ENCODE measurements at regions not wholly inside any gene's neighbourhood (a gene's known extent, or its start where the extent isn't known, plus 50 kb on each side); places are given as distances from the start of the nearest gene placed in this dataset.

GRCh38 chr10:20708305-20708704 lies 188.8 kb downstream of the NEBL start:
- TF ChIP-seq CTCF (conservative IDR thresholded peaks at IDR 0.05; ENCODE audit: low read length) (no peak), EZH2phosphoT487 (IDR thresholded peaks at IDR 0.05; ENCODE audit: borderline replicate concordance, low read depth, low read length) (no peak)
- Histone ChIP-seq H2AFZ (ENCODE audit: low read length) (no peak overlapping the region), H3K4me1 (ENCODE audit: insufficient read depth, low read length, poor library complexity, severe bottlenecking) (no peaks in the 10 kb centered on the region), H3K36me3 (ENCODE audit: insufficient read depth, low read length) (no peaks in the 10 kb centered on the region), H3K79me2 (ENCODE audit: insufficient read depth, low read depth, low read length) (no peaks in the 10 kb centered on the region), H3K4me2 (ENCODE audit: low read length) (no peak overlapping the region), H3K9me3 (ENCODE audit: low read length) (no peaks in the 10 kb centered on the region), H3K27ac (ENCODE audit: low read depth, low read length, poor library complexity, severe bottlenecking) (no peak overlapping the region), H3K4me3 (ENCODE audit: low read depth, low read length, poor library complexity, severe bottlenecking) (no peak overlapping the region), H3K9me2 (ENCODE audit: insufficient read depth, low read length) (no peaks in the 10 kb centered on the region), H4K20me1 (ENCODE audit: insufficient read depth, low read length) (no peaks in the 10 kb centered on the region)
- ChIA-PET POLR2A (no interaction called here), CTCF (ENCODE audit: unreplicated experiment) (no interaction called here)
- no peak for DNase-seq (ENCODE audit: low spot score)
- BruUV-seq (replicated peaks) = no TSS peak
- intact Hi-C loops (cut with micrococcal nuclease; ENCODE audit: unreplicated experiment) = no loop called here

GRCh38 chr10:20707251-20707650 lies 189.9 kb downstream of the NEBL start:
- ChIA-PET POLR2A (no interaction called here), CTCF (ENCODE audit: unreplicated experiment) (no interaction called here)
- no peaks in the 10 kb centered on the region for H3K79me2 ChIP-seq (ENCODE audit: insufficient read depth, low read depth, low read length)
- no peak overlapping the region for H3K27ac ChIP-seq (ENCODE audit: low read depth, low read length, poor library complexity, severe bottlenecking)
- intact Hi-C loops (cut with micrococcal nuclease; ENCODE audit: unreplicated experiment) = no loop called here
- H3K4me1 ChIP-seq (ENCODE audit: insufficient read depth, low read length, poor library complexity, severe bottlenecking) = no peaks in the 10 kb centered on the region
- DNase-seq (ENCODE audit: low spot score) = no peak
- H3K9me3 ChIP-seq (ENCODE audit: low read length) = no peaks in the 10 kb centered on the region
- no TSS peak for BruUV-seq (replicated peaks)
- H3K9me2 ChIP-seq (ENCODE audit: insufficient read depth, low read length) = no peaks in the 10 kb centered on the region
- H2AFZ ChIP-seq (ENCODE audit: low read length) = no peak overlapping the region
- H3K4me2 ChIP-seq (ENCODE audit: low read length) = no peak overlapping the region
- TF ChIP-seq CTCF (conservative IDR thresholded peaks at IDR 0.05; ENCODE audit: low read length) (no peak), EZH2phosphoT487 (IDR thresholded peaks at IDR 0.05; ENCODE audit: borderline replicate concordance, low read depth, low read length) (no peak)
- no peaks in the 10 kb centered on the region for H3K36me3 ChIP-seq (ENCODE audit: insufficient read depth, low read length)
- H3K4me3 ChIP-seq (ENCODE audit: low read depth, low read length, poor library complexity, severe bottlenecking) = no peak overlapping the region
- H4K20me1 ChIP-seq (ENCODE audit: insufficient read depth, low read length) = no peaks in the 10 kb centered on the region

- Histone ChIP-seq H3K36me3 (ENCODE audit: insufficient read depth, low read length) (no peaks in the 10 kb centered on the region), H3K27ac (ENCODE audit: low read depth, low read length, poor library complexity, severe bottlenecking) (no peak overlapping the region), H3K4me3 (ENCODE audit: low read depth, low read length, poor library complexity, severe bottlenecking) (no peak overlapping the region), H3K4me1 (ENCODE audit: insufficient read depth, low read length, poor library complexity, severe bottlenecking) (no peaks in the 10 kb centered on the region), H3K9me3 (ENCODE audit: low read length) (no peaks in the 10 kb centered on the region), H4K20me1 (ENCODE audit: insufficient read depth, low read length) (no peaks in the 10 kb centered on the region), H3K79me2 (ENCODE audit: insufficient read depth, low read depth, low read length) (no peaks in the 10 kb centered on the region), H3K4me2 (ENCODE audit: low read length) (no peak overlapping the region), H3K9me2 (ENCODE audit: insufficient read depth, low read length) (no peaks in the 10 kb centered on the region), H2AFZ (ENCODE audit: low read length) (no peak overlapping the region)
- ChIA-PET POLR2A (interaction anchor here (0.6 kb wide), 1 partner anchor 12 kb away, joined by 3 read pairs; no protein-coding TSS in a partner anchor), CTCF (ENCODE audit: unreplicated experiment) (no interaction called here)
- no peak for DNase-seq (ENCODE audit: low spot score)
- intact Hi-C loops (cut with micrococcal nuclease; ENCODE audit: unreplicated experiment) = no loop called here
- BruUV-seq (replicated peaks) = no TSS peak
- no peak for TF ChIP-seq EZH2phosphoT487 (IDR thresholded peaks at IDR 0.05; ENCODE audit: borderline replicate concordance, low read depth, low read length)
- no peak for TF ChIP-seq CTCF (conservative IDR thresholded peaks at IDR 0.05; ENCODE audit: low read length)
Observed at GRCh38 chr10:20698837-20699236, 198.3 kb downstream of the NEBL start.
